Parathyroid adenoma (tissue), 2 donors: ENCODE measurements at regions not wholly inside any gene's neighbourhood (a gene's known extent, or its start where the extent isn't known, plus 50 kb on each side); places are given as distances from the start of the nearest gene placed in this dataset.

Experiments used
- H2AFZ ChIP-seq: fragments of 300-600 bp; sonication (generic); one replicate; pipeline ENCODE4 v1.7.0; 2017; ENCODE audit warnings: antibody characterized with exemption, mild to moderate bottlenecking
- H3K27ac ChIP-seq: fragments of 300-600 bp; sonication (generic); one replicate; pipeline ENCODE4 v1.7.0; 2017
- H3K27me3 ChIP-seq: fragments of 300-600 bp; sonication (generic); one replicate; pipeline ENCODE4 v1.7.0; 2017; ENCODE audit warnings: low read length; ENCODE audit not compliant: control insufficient read depth, insufficient read depth
- H3K36me3 ChIP-seq: fragments of 300-600 bp; sonication (generic); one replicate; pipeline ENCODE4 v1.7.0; 2017; ENCODE audit warnings: low read length; ENCODE audit not compliant: control insufficient read depth, insufficient read depth
- H3K4me1 ChIP-seq: fragments of 300-600 bp; sonication (generic); one replicate; pipeline ENCODE4 v1.7.0; 2017; ENCODE audit warnings: control low read depth
- H3K4me2 ChIP-seq: fragments of 300-600 bp; sonication (generic); one replicate; pipeline ENCODE4 v1.7.0; 2017; ENCODE audit warnings: low read length
- H3K4me3 ChIP-seq: fragments of 300-600 bp; sonication (generic); one replicate; pipeline ENCODE4 v1.7.0; 2017; ENCODE audit warnings: low read depth, low read length
- H3K79me2 ChIP-seq: fragments of 300-600 bp; sonication (generic); one replicate; pipeline ENCODE4 v1.7.0; 2017; ENCODE audit warnings: control low read depth
- H3K9ac ChIP-seq: fragments of 300-600 bp; sonication (generic); one replicate; pipeline ENCODE4 v1.7.0; 2017; ENCODE audit warnings: mild to moderate bottlenecking
- H3K9me3 ChIP-seq: fragments of 300-600 bp; sonication (generic); one replicate; pipeline ENCODE4 v1.7.0; 2017; ENCODE audit warnings: low read length; ENCODE audit not compliant: control insufficient read depth
- CTCF ChIP-seq: fragments of 300-600 bp; sonication (generic); IDR thresholded peaks from one replicate; pipeline ENCODE4 v1.7.0; 2017; ENCODE audit warnings: antibody characterized with exemption, mild to moderate bottlenecking
- donor health status: primary hyperparathyroidism.

DNA sequence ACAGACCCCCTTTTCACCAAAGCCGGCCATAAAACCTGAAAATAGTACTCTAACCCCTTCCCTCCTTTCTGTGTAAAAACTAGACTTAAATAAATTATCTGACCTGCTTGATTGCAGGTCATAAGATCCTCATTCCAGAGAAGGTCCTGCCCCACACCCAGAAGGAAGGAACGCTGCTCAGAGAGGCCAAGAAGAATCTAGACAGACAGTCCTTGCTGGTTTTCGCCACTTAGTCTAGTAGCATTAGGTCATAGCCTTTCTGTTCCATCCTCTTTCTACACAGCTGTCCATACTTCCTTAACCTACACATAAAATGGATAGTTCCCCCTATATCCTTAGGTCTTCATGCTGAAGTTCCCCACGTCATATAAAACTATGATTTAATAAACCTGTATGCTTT is 83.7 kb upstream of the IGF1 start:
- H3K4me3 ChIP-seq = no peak overlapping the region
- no peaks in the 10 kb centered on the region for H3K4me1 ChIP-seq
- H3K79me2 ChIP-seq = no peaks in the 10 kb centered on the region
- H3K27ac ChIP-seq = no peak overlapping the region
- no peak for TF ChIP-seq CTCF
- H3K36me3 ChIP-seq = no peaks in the 10 kb centered on the region
- no peak overlapping the region for H3K9ac ChIP-seq
- H3K4me2 ChIP-seq = no peak overlapping the region
- H3K9me3 ChIP-seq = no peaks in the 10 kb centered on the region
- no peak overlapping the region for H2AFZ ChIP-seq
- no peaks in the 10 kb centered on the region for H3K27me3 ChIP-seq

GRCh38 chr12:102562836-102563425 is 82.6 kb upstream of the IGF1 start:
- Histone ChIP-seq H3K27ac (no peak overlapping the region), H3K79me2 (no peaks in the 10 kb centered on the region), H3K4me2 (no peak overlapping the region), H3K36me3 (no peaks in the 10 kb centered on the region), H3K4me3 (no peak overlapping the region), H3K27me3 (no peaks in the 10 kb centered on the region), H3K9me3 (no peaks in the 10 kb centered on the region), H2AFZ (no peak overlapping the region), H3K4me1 (no peaks in the 10 kb centered on the region), H3K9ac (no peak overlapping the region)
- TF ChIP-seq CTCF = no peak

GRCh38 chr12:102551186-102551585 is 70.8 kb upstream of the IGF1 start:
- Histone ChIP-seq H3K4me1 (no peaks in the 10 kb centered on the region), H3K36me3 (no peaks in the 10 kb centered on the region), H3K79me2 (no peaks in the 10 kb centered on the region), H3K4me2 (no peak overlapping the region), H2AFZ (no peak overlapping the region), H3K9ac (no peak overlapping the region), H3K4me3 (no peak overlapping the region), H3K27me3 (no peaks in the 10 kb centered on the region), H3K27ac (no peak overlapping the region), H3K9me3 (no peaks in the 10 kb centered on the region)
- TF ChIP-seq CTCF = no peak

DNA sequence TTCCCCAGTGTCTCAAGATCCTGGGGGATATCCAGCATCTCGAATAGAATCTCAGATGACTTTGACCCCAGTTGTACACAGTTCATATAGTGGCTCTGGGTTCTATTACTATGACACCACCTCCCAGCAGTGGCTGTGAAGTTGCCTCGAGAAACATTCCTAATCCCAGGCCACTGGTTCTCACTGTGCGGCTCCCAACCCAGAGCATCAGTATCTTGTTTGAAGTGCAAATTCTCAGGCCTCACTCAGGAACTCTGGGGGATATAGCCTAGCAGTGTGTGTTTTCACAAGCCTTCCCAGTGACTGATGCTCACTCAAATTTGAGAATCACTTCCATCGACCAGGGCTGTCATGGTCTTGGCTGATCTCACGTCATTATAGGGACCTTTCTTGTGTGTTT is 69.3 kb upstream of the IGF1 start:
- no peaks in the 10 kb centered on the region for H3K36me3 ChIP-seq
- H2AFZ ChIP-seq = no peak overlapping the region
- no peak overlapping the region for H3K4me3 ChIP-seq
- no peaks in the 10 kb centered on the region for H3K79me2 ChIP-seq
- no peak overlapping the region for H3K9ac ChIP-seq
- no peak overlapping the region for H3K27ac ChIP-seq
- no peaks in the 10 kb centered on the region for H3K27me3 ChIP-seq
- no peaks in the 10 kb centered on the region for H3K4me1 ChIP-seq
- no peak for TF ChIP-seq CTCF
- H3K4me2 ChIP-seq = no peak overlapping the region
- no peaks in the 10 kb centered on the region for H3K9me3 ChIP-seq

- no peak overlapping the region for H2AFZ ChIP-seq
Observed at GRCh38 chr12:102548543-102548942, 68.2 kb upstream of the IGF1 start.

More at GRCh38 chr12:102548543-102548942, 68.2 kb upstream of the IGF1 start:
- Histone ChIP-seq H3K9me3 (no peaks in the 10 kb centered on the region), H3K4me2 (no peak overlapping the region), H3K27ac (no peak overlapping the region), H3K36me3 (no peaks in the 10 kb centered on the region), H3K27me3 (no peaks in the 10 kb centered on the region), H3K9ac (no peak overlapping the region), H3K4me1 (no peaks in the 10 kb centered on the region), H3K4me3 (no peak overlapping the region), H3K79me2 (no peaks in the 10 kb centered on the region)
- TF ChIP-seq CTCF = no peak
